Mesenchymal stem cell (in vitro differentiated cells and primary cell): ENCODE measurements at regions not wholly inside any gene's neighbourhood (a gene's known extent, or its start where the extent isn't known, plus 50 kb on each side); places are given as distances from the start of the nearest gene placed in this dataset.
A peak's percentile ranks its signal among the peaks of the same experiment; 100 is the strongest.

Experiments
- DNase-seq: peaks from one replicate; pipeline ENCODE4 v3.0.0-alpha.2; 2013
- H2AFZ ChIP-seq: one replicate; pipeline ENCODE4 v1.6.1; 2013; ENCODE audit warnings: low read depth, mild to moderate bottlenecking, control low read depth, inconsistent platforms, low read length, moderate library complexity
- H2AK5ac ChIP-seq: 2 replicates; pipeline ENCODE4 v1.6.1; 2013; ENCODE audit warnings: low read length, moderate library complexity, mild to moderate bottlenecking, inconsistent platforms; ENCODE audit not compliant: severe bottlenecking
- H2BK120ac ChIP-seq: one replicate; pipeline ENCODE4 v1.6.1; 2013; ENCODE audit warnings: low read depth, mild to moderate bottlenecking, inconsistent platforms, low read length, moderate library complexity
- H2BK12ac ChIP-seq, 2 experiments: one replicate each; pipeline ENCODE4 v1.6.1; 2013; ENCODE audit warnings: inconsistent platforms in 2 of 2, low read length in 2 of 2, mild to moderate bottlenecking in 2 of 2, moderate library complexity in 2 of 2, control low read depth in 1 of 2
- H2BK15ac ChIP-seq: one replicate; pipeline ENCODE4 v1.6.1; 2013; ENCODE audit warnings: mild to moderate bottlenecking, low read depth, inconsistent platforms; ENCODE audit not compliant: poor library complexity, severe bottlenecking
- H2BK5ac ChIP-seq: 2 replicates; pipeline ENCODE4 v1.6.1; 2013; ENCODE audit warnings: low read depth, mild to moderate bottlenecking, low read length, control low read depth, inconsistent platforms; ENCODE audit not compliant: poor library complexity, severe bottlenecking
- H3K14ac ChIP-seq, 2 experiments: one replicate each; pipeline ENCODE4 v1.6.1; 2013; ENCODE audit warnings: inconsistent platforms in 2 of 2, low read length in 2 of 2, control low read depth in 1 of 2, mild to moderate bottlenecking in 1 of 2, moderate library complexity in 1 of 2
- H3K18ac ChIP-seq, 2 experiments: one replicate each; pipeline ENCODE4 v1.6.1; 2013; ENCODE audit warnings: inconsistent platforms in 2 of 2, low read length in 2 of 2, control low read depth in 1 of 2, low read depth in 1 of 2, mild to moderate bottlenecking in 1 of 2
- H3K23ac ChIP-seq, 2 experiments: one replicate each; pipeline ENCODE4 v1.6.1; 2013; ENCODE audit warnings: inconsistent platforms in 2 of 2, low read length in 2 of 2, mild to moderate bottlenecking in 2 of 2, moderate library complexity in 2 of 2, control low read depth in 1 of 2
- H3K27ac ChIP-seq: 2 replicates; pipeline ENCODE4 v1.5.1; 2013; ENCODE audit warnings: mild to moderate bottlenecking, moderate library complexity, low read length, control low read depth, inconsistent platforms; ENCODE audit not compliant: poor library complexity, severe bottlenecking
- H3K27me3 ChIP-seq, 2 experiments: 2 replicates each; pipeline versions ENCODE4 v1.6.1 to v1.7.0; 2013; ENCODE audit warnings: low read length in 2 of 2, mild to moderate bottlenecking in 2 of 2, moderate library complexity in 2 of 2, control low read depth in 1 of 2, inconsistent platforms in 1 of 2; ENCODE audit not compliant: control insufficient read depth in 1 of 2, insufficient read depth in 1 of 2
- H3K36me3 ChIP-seq, 2 experiments: 2 replicates each; pipeline versions ENCODE4 v1.6.1 to v1.7.0; 2013; ENCODE audit warnings: low read length in 2 of 2, control low read depth in 1 of 2, inconsistent platforms in 1 of 2, low read depth in 1 of 2, mild to moderate bottlenecking in 1 of 2; ENCODE audit not compliant: insufficient read depth in 2 of 2, control insufficient read depth in 1 of 2
- H3K4ac ChIP-seq, 2 experiments: one replicate each; pipeline ENCODE4 v1.6.1; 2013; ENCODE audit warnings: inconsistent platforms in 2 of 2, low read length in 2 of 2, mild to moderate bottlenecking in 2 of 2, moderate library complexity in 2 of 2, control low read depth in 1 of 2, low read depth in 1 of 2
- H3K4me1 ChIP-seq: 2 replicates; pipeline ENCODE4 v1.6.1; 2013; ENCODE audit warnings: low read depth, low read length, control low read depth; ENCODE audit not compliant: control insufficient read depth, insufficient read depth
- H3K4me2 ChIP-seq: 2 replicates; pipeline ENCODE4 v1.6.1; 2013; ENCODE audit warnings: low read length, mild to moderate bottlenecking, inconsistent platforms; ENCODE audit not compliant: poor library complexity, severe bottlenecking
- H3K4me3 ChIP-seq, 2 experiments: 2 replicates each; pipeline versions ENCODE4 v1.5.1 to v1.7.0; 2013; ENCODE audit warnings: low read length in 2 of 2, mild to moderate bottlenecking in 2 of 2, control low read depth in 1 of 2, low read depth in 1 of 2; ENCODE audit not compliant: insufficient read depth in 1 of 2
- H3K79me1 ChIP-seq: replicated peaks from 2 replicates; pipeline ENCODE4 v1.6.1; 2013; ENCODE audit warnings: mild to moderate bottlenecking, control low read depth, low read length, inconsistent platforms; ENCODE audit not compliant: poor library complexity, severe bottlenecking
- H3K9ac ChIP-seq: 2 replicates; pipeline ENCODE4 v1.7.0; 2013; ENCODE audit warnings: mild to moderate bottlenecking, low read length, moderate library complexity
- H3K9me3 ChIP-seq: 2 replicates; pipeline ENCODE4 v1.7.0; 2013; ENCODE audit warnings: mild to moderate bottlenecking, low read length; ENCODE audit not compliant: control insufficient read depth
- H4K8ac ChIP-seq: one replicate; pipeline ENCODE4 v1.6.1; 2013; ENCODE audit warnings: inconsistent platforms, mild to moderate bottlenecking, low read length, moderate library complexity
- H4K91ac ChIP-seq: one replicate; pipeline ENCODE4 v1.6.1; 2013; ENCODE audit warnings: mild to moderate bottlenecking, low read length, inconsistent platforms
- WGBS: methylation state at CpG from one replicate; pipeline ENCODE4 v1.1.7; 2013; ENCODE audit warnings: mixed read lengths; 5-methylcytosine and 5-hydroxymethylcytosine counted together

DNA sequence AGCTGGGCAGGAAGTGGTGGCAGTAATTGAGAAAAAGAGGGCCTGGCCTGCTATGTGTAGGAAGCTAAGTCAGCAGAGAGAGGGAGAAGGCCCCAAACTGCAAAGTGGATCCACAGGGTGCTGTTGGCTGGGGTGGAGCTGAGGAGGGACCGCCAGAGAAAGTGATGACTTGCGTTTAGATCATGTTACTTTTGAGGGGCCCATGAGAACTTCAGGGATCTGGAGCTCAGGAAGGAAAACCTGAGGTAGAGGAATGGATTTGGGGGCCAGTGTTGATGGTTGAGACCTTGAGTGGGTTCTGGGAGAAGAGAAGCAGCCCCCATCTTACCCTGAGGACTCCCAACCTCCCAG is 155.5 kb downstream of the MRPL14 start:
- Histone ChIP-seq H3K4me3 (no peak overlapping the region), H3K4me1 (peaks cover 4% of the 10 kb centered on the region), H3K4ac (no peak overlapping the region), H3K27me3 (peaks cover 0 to 4% of the 10 kb centered on the region in 2 experiments), H3K79me1 (no peaks in the 10 kb centered on the region), H2AFZ (no peak overlapping the region), H3K36me3 (no peaks in the 10 kb centered on the region), H2BK15ac (no peak overlapping the region), H4K91ac (no peak overlapping the region), H3K14ac (no peak overlapping the region), H3K4me2 (no peak overlapping the region), H3K9ac (peak overlapping the region; percentile 73), H4K8ac (no peak overlapping the region), H2AK5ac (no peak overlapping the region), H3K9me3 (no peaks in the 10 kb centered on the region), H3K27ac (no peak overlapping the region), H2BK120ac (peak overlapping the region; percentile 42), H2BK12ac (no peak overlapping the region), H3K18ac (peak overlapping the region in 1 of 2 experiments; percentile 37), H2BK5ac (no peak overlapping the region), H3K23ac (no peak overlapping the region)
- WGBS: 100% methylated on average over 2 of the region's 2 CpGs
- no peak for DNase-seq

DNA sequence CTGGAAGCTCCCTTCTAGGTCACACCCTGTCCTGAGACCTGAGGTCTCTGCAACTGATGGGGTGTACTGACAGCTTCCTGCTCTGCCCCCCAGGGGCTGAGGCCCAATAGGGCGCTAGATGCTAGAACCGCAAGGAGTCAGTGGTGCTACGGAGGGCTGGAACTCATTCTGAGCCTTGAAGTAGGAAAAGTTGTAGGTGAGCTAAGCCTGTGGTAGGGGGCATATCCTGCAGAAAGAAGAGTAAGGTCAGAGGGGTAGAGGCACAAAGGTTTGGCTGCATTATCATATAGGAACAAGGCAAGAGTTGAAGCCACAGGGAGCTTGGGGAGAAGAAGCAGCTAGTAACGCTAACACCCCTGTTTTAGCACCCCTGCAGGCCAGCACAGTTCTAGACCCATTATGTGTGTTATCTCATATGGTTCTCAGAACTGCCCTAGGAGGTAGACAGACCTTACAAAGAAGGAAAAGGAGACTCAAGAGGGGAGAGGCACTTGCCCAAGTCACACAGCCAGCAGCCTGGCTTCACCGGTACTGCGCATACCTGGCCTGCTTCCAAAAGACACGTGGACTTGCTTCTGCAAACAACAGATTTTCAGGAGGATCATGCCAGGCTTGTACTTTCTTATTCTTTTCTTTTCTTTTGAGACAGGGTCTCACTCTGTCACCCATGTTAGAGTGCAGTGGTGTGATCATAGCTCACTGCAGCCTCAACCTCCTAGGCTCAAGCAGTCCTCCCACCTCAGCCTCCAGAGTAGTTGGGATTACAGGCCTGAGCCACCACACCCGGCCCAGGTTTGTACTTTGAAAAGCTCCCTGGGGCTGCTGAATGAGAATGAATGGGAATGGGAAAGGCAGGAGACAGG is 156.1 kb downstream of the MRPL14 start:
- no peak overlapping the region for H3K4me2 ChIP-seq
- H3K27ac ChIP-seq: no peak overlapping the region
- no peak overlapping the region for H2BK15ac ChIP-seq
- 93% methylated on average over 8 of the region's 8 CpGs for WGBS
- no peak overlapping the region for H4K91ac ChIP-seq
- peak overlapping the region in 1 of 2 experiments; percentile 53 for H3K23ac ChIP-seq
- H2AFZ ChIP-seq: no peak overlapping the region
- H3K4me3 ChIP-seq: no peak overlapping the region
- H2BK12ac ChIP-seq: no peak overlapping the region
- no peak overlapping the region for H3K18ac ChIP-seq
- no peak overlapping the region for H4K8ac ChIP-seq
- no peaks in the 10 kb centered on the region for H3K36me3 ChIP-seq
- no peak overlapping the region for H3K4ac ChIP-seq
- H3K14ac ChIP-seq: no peak overlapping the region
- H3K9me3 ChIP-seq: no peaks in the 10 kb centered on the region
- no peak for DNase-seq
- H2BK5ac ChIP-seq: no peak overlapping the region
- H3K27me3 ChIP-seq: peaks cover 0 to 4% of the 10 kb centered on the region in 2 experiments
- no peaks in the 10 kb centered on the region for H3K79me1 ChIP-seq
- H2AK5ac ChIP-seq: no peak overlapping the region
- H2BK120ac ChIP-seq: no peak overlapping the region
- peaks cover 4% of the 10 kb centered on the region for H3K4me1 ChIP-seq
- H3K9ac ChIP-seq: no peak overlapping the region

DNA sequence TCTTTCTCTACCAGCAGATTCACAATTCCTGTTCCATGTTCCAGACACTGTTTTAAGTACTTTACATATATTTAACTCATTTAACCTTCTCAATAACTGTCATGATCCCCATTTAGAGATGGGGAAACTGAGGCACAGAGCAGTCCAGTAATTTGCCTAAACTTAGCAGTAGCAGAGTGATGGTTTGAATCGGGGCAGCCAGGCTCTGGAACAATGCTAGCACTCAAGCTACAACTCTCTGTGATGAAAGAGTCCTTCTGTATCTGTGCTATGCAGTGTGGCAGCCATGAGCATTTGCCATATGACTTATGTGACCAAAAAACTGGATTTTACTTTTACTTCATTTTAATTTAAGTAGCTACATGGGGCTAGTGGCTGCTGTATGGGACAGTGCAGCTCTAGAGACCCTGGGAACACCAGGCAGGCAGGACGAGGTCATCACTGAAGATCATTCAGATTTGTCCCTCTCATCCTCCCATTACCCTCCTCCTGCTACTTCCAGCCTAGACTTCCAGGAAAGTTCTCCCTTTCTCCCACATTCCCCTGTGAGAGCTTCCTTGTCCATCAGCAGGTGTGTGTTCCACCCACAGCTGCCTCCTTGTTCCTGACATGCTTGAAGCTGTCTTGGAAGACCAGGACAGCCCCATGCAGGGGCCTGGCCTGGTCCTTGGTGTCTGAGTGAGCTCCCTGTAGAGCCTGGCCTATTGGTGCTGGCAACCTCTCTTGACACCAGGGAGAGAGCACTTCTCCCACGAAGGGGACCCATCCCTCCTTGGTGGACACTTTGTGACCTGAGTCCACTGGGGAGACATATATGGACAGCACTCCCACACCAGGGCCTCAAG is 157.0 kb downstream of the MRPL14 start:
- Histone ChIP-seq H2BK120ac (peak overlapping the region; percentile 11), H2BK15ac (no peak overlapping the region), H3K36me3 (no peaks in the 10 kb centered on the region), H3K14ac (no peak overlapping the region), H3K9me3 (no peaks in the 10 kb centered on the region), H4K91ac (no peak overlapping the region), H2BK5ac (no peak overlapping the region), H3K18ac (no peak overlapping the region), H3K27ac (no peak overlapping the region), H3K27me3 (peaks cover 0 to 4% of the 10 kb centered on the region in 2 experiments), H2AFZ (no peak overlapping the region), H3K9ac (no peak overlapping the region), H3K23ac (no peak overlapping the region), H3K4me3 (no peak overlapping the region), H3K4ac (no peak overlapping the region), H3K4me1 (peaks cover 4% of the 10 kb centered on the region), H4K8ac (no peak overlapping the region), H3K79me1 (no peaks in the 10 kb centered on the region), H3K4me2 (no peak overlapping the region), H2AK5ac (no peak overlapping the region), H2BK12ac (no peak overlapping the region)
- no peak for DNase-seq
- WGBS: 74% methylated on average over 3 of the region's 3 CpGs
